Activated CD4-positive, CD25-positive, alpha-beta regulatory T cell (primary cell): ENCODE measurements at regions not wholly inside any gene's neighbourhood (a gene's known extent, or its start where the extent isn't known, plus 50 kb on each side); places are given as distances from the start of the nearest gene placed in this dataset.

ENCODE experiments used
- DNase-seq, 4 experiments: peaks; one replicate each; lab custom pipeline; 2025; lab: John Stamatoyannopoulos, UW

GRCh38 chr6:164469276-164469949 lies 840.0 kb downstream of the C6orf118 start:
- DNase-seq, result no peak

GRCh38 chr6:164455835-164456234 lies 853.6 kb downstream of the C6orf118 start:
- no peak for DNase-seq

GRCh38 chr6:164453835-164454234 lies 855.6 kb downstream of the C6orf118 start:
- DNase-seq, result no peak

GRCh38 chr6:164442572-164442971 lies 866.8 kb downstream of the C6orf118 start:
- no peak for DNase-seq

- DNase-seq, result no peak
Measured at GRCh38 chr6:164439331-164439730, 870.1 kb downstream of the C6orf118 start.

- no peak for DNase-seq
Measured at GRCh38 chr6:164436976-164437375, 872.4 kb downstream of the C6orf118 start.

GRCh38 chr6:164427728-164428402 lies 881.5 kb downstream of the C6orf118 start:
- DNase-seq, result no peak

GRCh38 chr6:164424489-164424888 lies 884.9 kb downstream of the C6orf118 start:
- DNase-seq, result no peak

- no peak for DNase-seq
Measured at GRCh38 chr6:164419099-164419498, 890.3 kb downstream of the C6orf118 start.

- DNase-seq, result no peak
Measured at GRCh38 chr6:164418262-164418588, 891.2 kb downstream of the C6orf118 start.

- no peak for DNase-seq
Measured at GRCh38 chr6:164417537-164418261, 891.7 kb downstream of the C6orf118 start.

GRCh38 chr6:164415832-164416563 lies 893.4 kb downstream of the C6orf118 start:
- no peak for DNase-seq

GRCh38 chr6:164414695-164415094 lies 894.7 kb downstream of the C6orf118 start:
- no peak for DNase-seq

GRCh38 chr6:164412566-164412965 lies 896.8 kb downstream of the C6orf118 start:
- DNase-seq, result no peak

- DNase-seq, result no peak
Measured at GRCh38 chr6:164410017-164410416, 899.4 kb downstream of the C6orf118 start.

- no peak for DNase-seq
Measured at GRCh38 chr6:164409309-164410009, 899.9 kb downstream of the C6orf118 start.

GRCh38 chr6:164408868-164409267 lies 900.5 kb downstream of the C6orf118 start:
- no peak for DNase-seq

- DNase-seq, result no peak
Measured at GRCh38 chr6:164404812-164405488, 904.5 kb downstream of the C6orf118 start.

GRCh38 chr6:164401871-164402270 lies 907.5 kb downstream of the C6orf118 start:
- no peak for DNase-seq

GRCh38 chr6:164398647-164399046 lies 910.8 kb downstream of the C6orf118 start:
- DNase-seq, result no peak
